Nephron (organoid): ENCODE measurements at regions not wholly inside any gene's neighbourhood (a gene's known extent, or its start where the extent isn't known, plus 50 kb on each side); places are given as distances from the start of the nearest gene placed in this dataset.

Source experiments
- H3K27ac Mint-ChIP-seq, 3 experiments: 2 replicates each; pipeline ENCODE4 v1.8.0; 2020; ENCODE audit warnings: mixed read lengths in 3 of 3, mild to moderate bottlenecking in 2 of 3, moderate library complexity in 1 of 3
- H3K27me3 Mint-ChIP-seq: 2 replicates; pipeline ENCODE4 v1.8.0; 2021; ENCODE audit warnings: low read depth, mild to moderate bottlenecking, moderate library complexity, mixed read lengths
- H3K36me3 Mint-ChIP-seq: 2 replicates; pipeline ENCODE4 v1.8.0; 2020; ENCODE audit warnings: low read depth, mixed read lengths
- H3K4me1 Mint-ChIP-seq: 2 replicates; pipeline ENCODE4 v1.8.0; 2020; ENCODE audit warnings: mixed read lengths
- H3K4me3 Mint-ChIP-seq, 3 experiments: 2 replicates each; pipeline ENCODE4 v1.8.0; 2020; ENCODE audit warnings: mild to moderate bottlenecking in 3 of 3, mixed read lengths in 3 of 3, moderate library complexity in 2 of 3
- H3K9me3 Mint-ChIP-seq: 2 replicates; pipeline ENCODE4 v1.8.0; 2020; ENCODE audit warnings: mixed read lengths
- CTCF ChIP-seq, 3 experiments: fragments of 200-600 bp; sonication (generic); IDR thresholded peaks; one replicate each; pipeline ENCODE4 v1.5.0; 2021; ENCODE audit warnings: antibody characterized with exemption in 3 of 3; ENCODE audit not compliant: unreplicated experiment in 3 of 3

- no peaks in the 10 kb centered on the region for H3K36me3 Mint-ChIP-seq
- no peak for TF ChIP-seq CTCF (IDR thresholded peaks at IDR 0.05; ENCODE audit: unreplicated experiment in 3 of 3)
- no peaks in the 10 kb centered on the region for H3K4me1 Mint-ChIP-seq
These were observed 280.8 kb upstream of the MARCKS start for GRCh38 chr6:113576310-113576709.

GRCh38 chr6:113578691-113579090 lies 278.5 kb upstream of the MARCKS start:
- Mint-ChIP-seq H3K27me3 (no peaks in the 10 kb centered on the region), H3K4me1 (no peaks in the 10 kb centered on the region), H3K9me3 (peaks cover 7% of the 10 kb centered on the region), H3K36me3 (no peaks in the 10 kb centered on the region), H3K27ac (no peak overlapping the region), H3K4me3 (no peak overlapping the region)
- no peak for TF ChIP-seq CTCF (IDR thresholded peaks at IDR 0.05; ENCODE audit: unreplicated experiment in 3 of 3)

More at GRCh38 chr6:113576310-113576709, 280.8 kb upstream of the MARCKS start:
- peaks cover 7% of the 10 kb centered on the region for H3K9me3 Mint-ChIP-seq
- no peak overlapping the region for H3K27ac Mint-ChIP-seq
- no peaks in the 10 kb centered on the region for H3K27me3 Mint-ChIP-seq
- H3K4me3 Mint-ChIP-seq: no peak overlapping the region

GRCh38 chr6:113584767-113585166 lies 272.4 kb upstream of the MARCKS start:
- TF ChIP-seq CTCF (IDR thresholded peaks at IDR 0.05; ENCODE audit: unreplicated experiment in 3 of 3): no peak
- Mint-ChIP-seq H3K4me3 (no peak overlapping the region), H3K9me3 (no peaks in the 10 kb centered on the region), H3K27me3 (no peaks in the 10 kb centered on the region), H3K27ac (no peak overlapping the region), H3K36me3 (no peaks in the 10 kb centered on the region), H3K4me1 (peaks cover 9% of the 10 kb centered on the region)

- no peaks in the 10 kb centered on the region for H3K9me3 Mint-ChIP-seq
- H3K4me1 Mint-ChIP-seq: peaks cover 9% of the 10 kb centered on the region
- no peaks in the 10 kb centered on the region for H3K36me3 Mint-ChIP-seq
- no peak overlapping the region for H3K27ac Mint-ChIP-seq
- H3K4me3 Mint-ChIP-seq: no peak overlapping the region
- no peaks in the 10 kb centered on the region for H3K27me3 Mint-ChIP-seq
- TF ChIP-seq CTCF (IDR thresholded peaks at IDR 0.05; ENCODE audit: unreplicated experiment in 3 of 3): no peak
These were observed 271.9 kb upstream of the MARCKS start for GRCh38 chr6:113585246-113585645.

GRCh38 chr6:113586413-113587077 lies 270.6 kb upstream of the MARCKS start:
- Mint-ChIP-seq H3K9me3 (no peaks in the 10 kb centered on the region), H3K36me3 (no peaks in the 10 kb centered on the region), H3K27me3 (no peaks in the 10 kb centered on the region), H3K27ac (peak overlapping the region; percentile 54 to 78 (median 63)), H3K4me1 (peaks cover 14% of the 10 kb centered on the region), H3K4me3 (no peak overlapping the region)
- TF ChIP-seq CTCF (IDR thresholded peaks at IDR 0.05; ENCODE audit: unreplicated experiment in 3 of 3): no peak

- Mint-ChIP-seq H3K9me3 (no peaks in the 10 kb centered on the region), H3K27ac (peak overlapping the region; percentile 54 to 78 (median 63)), H3K27me3 (no peaks in the 10 kb centered on the region), H3K36me3 (no peaks in the 10 kb centered on the region), H3K4me3 (peak overlapping the region in 2 of 3 experiments; percentile 6 to 34), H3K4me1 (peaks cover 20% of the 10 kb centered on the region)
- TF ChIP-seq CTCF (IDR thresholded peaks at IDR 0.05; ENCODE audit: unreplicated experiment in 3 of 3): no peak
These were observed 270.0 kb upstream of the MARCKS start for GRCh38 chr6:113587078-113587699.
